Upper lobe of left lung (tissue), 6 donors: ENCODE measurements at regions not wholly inside any gene's neighbourhood (a gene's known extent, or its start where the extent isn't known, plus 50 kb on each side); places are given as distances from the start of the nearest gene placed in this dataset.

Experiments used
- ATAC-seq, 2 donors: fragments of 200-7000 bp; cut with Tn5 transposase; one replicate each; pipeline ENCODE4 v1.9.1; 2022; ENCODE audit warnings: mild to moderate bottlenecking in 2 of 2, moderate library complexity in 2 of 2; ENCODE audit not compliant: low FRiP score in 2 of 2
- DNase-seq, 2 donors: peaks; one replicate each; pipeline ENCODE4 v3.0.0-alpha.2; 2019 to 2020
- H3K27ac ChIP-seq, 4 donors: fragments of 200-600 bp; sonication (generic); one replicate each; pipeline ENCODE4 v1.5.1; 2016 to 2019
- H3K27me3 ChIP-seq, 4 donors: fragments of 200-600 bp; sonication (generic); one replicate each; pipeline ENCODE4 v1.5.1; 2017 to 2019
- H3K36me3 ChIP-seq, 4 donors: fragments of 200-600 bp; sonication (generic); one replicate each; pipeline ENCODE4 v1.5.1; 2016 to 2019
- H3K4me1 ChIP-seq, 4 donors: fragments of 200-600 bp; sonication (generic); one replicate each; pipeline ENCODE4 v1.5.1; 2018 to 2019
- H3K4me3 ChIP-seq, 4 donors: fragments of 200-600 bp; sonication (generic); one replicate each; pipeline ENCODE4 v1.5.1; 2017 to 2019; ENCODE audit warnings: mild to moderate bottlenecking in 2 of 4, moderate library complexity in 1 of 4
- H3K9me3 ChIP-seq, 4 donors: fragments of 200-600 bp; sonication (generic); one replicate each; pipeline ENCODE4 v1.5.1; 2018 to 2019
- EP300 ChIP-seq, 4 donors: sonication (generic); formaldehyde crosslinking; IDR thresholded peaks; one replicate each; pipeline ENCODE4 v1.5.1; 2017; ENCODE audit warnings: antibody characterized with exemption in 4 of 4, control low read depth in 2 of 4
- POLR2A ChIP-seq, 4 donors: fragments of 450-650 bp; IDR thresholded peaks; one replicate each; pipeline ENCODE4 v1.5.1; 2016 to 2017; ENCODE audit warnings: antibody characterized with exemption in 4 of 4, mild to moderate bottlenecking in 2 of 4
- POLR2AphosphoS5 ChIP-seq, 2 donors: sonication (generic); formaldehyde crosslinking; IDR thresholded peaks; one replicate each; pipeline ENCODE4 v1.5.1; 2017; ENCODE audit warnings: antibody characterized with exemption in 2 of 2
- WGBS, 2 donors: methylation state at CpG; one replicate each; pipeline ENCODE4 v1.1.5; 2017 to 2018; 5-methylcytosine and 5-hydroxymethylcytosine counted together
- TF ChIP-seq, protein P1 (sequence below), 6 experiments: fragments of 450-650 bp in 4 of 6; fragments of 200-600 bp in 2 of 6; sonication (generic) in 2 of 6; IDR thresholded peaks; one replicate each; pipeline ENCODE4 v1.5.1; 2016 to 2019; ENCODE audit warnings: antibody characterized with exemption in 6 of 6
- donor health status: DM: no; HTN: no; CAD: no; lungs with moderate emphysema.
- donor health status: DM: no; HTN: yes; CAD: no; lungs with severe emphysema.

DNA sequence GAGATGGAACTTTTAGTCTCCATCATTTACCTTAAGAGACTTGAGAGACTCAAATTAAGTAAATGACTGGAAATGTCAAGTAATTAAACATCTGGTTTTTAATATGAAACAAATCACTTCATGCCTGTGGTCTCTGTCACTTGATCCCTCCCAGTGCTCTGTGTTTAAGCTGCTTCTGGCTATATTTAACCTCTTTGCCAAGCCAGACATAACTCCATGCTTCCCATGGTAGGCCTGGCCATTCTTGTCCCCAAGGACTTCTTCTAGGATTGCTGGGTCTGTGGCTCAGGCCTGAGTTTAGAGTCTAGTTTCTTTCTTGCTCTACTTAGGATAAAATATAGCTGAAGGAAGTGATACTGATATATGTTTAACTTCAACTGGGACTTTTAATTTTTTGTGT is 1013.6 kb downstream of the FLRT2 start:
- H3K27ac ChIP-seq = no peak overlapping the region
- H3K9me3 ChIP-seq = no peaks in the 10 kb centered on the region
- no peaks in the 10 kb centered on the region for H3K4me1 ChIP-seq
- no peak for ATAC-seq
- no peaks in the 10 kb centered on the region for H3K36me3 ChIP-seq
- DNase-seq = no peak
- H3K4me3 ChIP-seq = no peak overlapping the region
- TF ChIP-seq EP300 (IDR thresholded peaks at IDR 0.05) (no peak), POLR2A (IDR thresholded peaks at IDR 0.05) (no peak), POLR2AphosphoS5 (IDR thresholded peaks at IDR 0.05) (no peak)
- TF ChIP-seq, protein P1, sequence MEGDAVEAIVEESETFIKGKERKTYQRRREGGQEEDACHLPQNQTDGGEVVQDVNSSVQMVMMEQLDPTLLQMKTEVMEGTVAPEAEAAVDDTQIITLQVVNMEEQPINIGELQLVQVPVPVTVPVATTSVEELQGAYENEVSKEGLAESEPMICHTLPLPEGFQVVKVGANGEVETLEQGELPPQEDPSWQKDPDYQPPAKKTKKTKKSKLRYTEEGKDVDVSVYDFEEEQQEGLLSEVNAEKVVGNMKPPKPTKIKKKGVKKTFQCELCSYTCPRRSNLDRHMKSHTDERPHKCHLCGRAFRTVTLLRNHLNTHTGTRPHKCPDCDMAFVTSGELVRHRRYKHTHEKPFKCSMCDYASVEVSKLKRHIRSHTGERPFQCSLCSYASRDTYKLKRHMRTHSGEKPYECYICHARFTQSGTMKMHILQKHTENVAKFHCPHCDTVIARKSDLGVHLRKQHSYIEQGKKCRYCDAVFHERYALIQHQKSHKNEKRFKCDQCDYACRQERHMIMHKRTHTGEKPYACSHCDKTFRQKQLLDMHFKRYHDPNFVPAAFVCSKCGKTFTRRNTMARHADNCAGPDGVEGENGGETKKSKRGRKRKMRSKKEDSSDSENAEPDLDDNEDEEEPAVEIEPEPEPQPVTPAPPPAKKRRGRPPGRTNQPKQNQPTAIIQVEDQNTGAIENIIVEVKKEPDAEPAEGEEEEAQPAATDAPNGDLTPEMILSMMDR (IDR thresholded peaks at IDR 0.05) = no peak
- H3K27me3 ChIP-seq = no peaks in the 10 kb centered on the region

DNA sequence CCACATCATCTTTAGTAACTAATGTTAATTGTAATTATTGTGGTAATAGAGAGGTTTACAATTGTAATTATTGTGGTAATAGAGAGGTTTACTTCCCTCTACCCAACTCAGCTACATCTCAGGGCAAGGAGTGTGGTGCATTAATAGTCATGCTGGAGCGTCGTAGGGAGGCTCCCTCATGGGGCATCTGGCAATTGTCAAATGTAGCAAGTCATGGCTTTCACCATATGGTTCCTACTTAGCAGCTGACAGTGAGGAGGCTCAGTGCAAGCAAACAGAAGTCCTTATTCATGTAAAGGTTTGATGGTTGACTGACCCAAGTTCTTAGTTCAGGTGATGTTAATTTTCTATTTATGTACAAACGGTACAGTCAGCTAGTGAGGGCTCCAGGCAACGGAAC is 1012.0 kb downstream of the FLRT2 start:
- Histone ChIP-seq H3K4me1 (no peaks in the 10 kb centered on the region), H3K27ac (no peak overlapping the region), H3K9me3 (no peaks in the 10 kb centered on the region), H3K27me3 (no peaks in the 10 kb centered on the region), H3K4me3 (no peak overlapping the region), H3K36me3 (no peaks in the 10 kb centered on the region)
- TF ChIP-seq POLR2A (IDR thresholded peaks at IDR 0.05) (no peak), POLR2AphosphoS5 (IDR thresholded peaks at IDR 0.05) (no peak)
- no peak for ATAC-seq
- WGBS, 2 donors = 87 to 90% methylated on average over 4 of the region's 4 CpGs
- DNase-seq = no peak

DNA sequence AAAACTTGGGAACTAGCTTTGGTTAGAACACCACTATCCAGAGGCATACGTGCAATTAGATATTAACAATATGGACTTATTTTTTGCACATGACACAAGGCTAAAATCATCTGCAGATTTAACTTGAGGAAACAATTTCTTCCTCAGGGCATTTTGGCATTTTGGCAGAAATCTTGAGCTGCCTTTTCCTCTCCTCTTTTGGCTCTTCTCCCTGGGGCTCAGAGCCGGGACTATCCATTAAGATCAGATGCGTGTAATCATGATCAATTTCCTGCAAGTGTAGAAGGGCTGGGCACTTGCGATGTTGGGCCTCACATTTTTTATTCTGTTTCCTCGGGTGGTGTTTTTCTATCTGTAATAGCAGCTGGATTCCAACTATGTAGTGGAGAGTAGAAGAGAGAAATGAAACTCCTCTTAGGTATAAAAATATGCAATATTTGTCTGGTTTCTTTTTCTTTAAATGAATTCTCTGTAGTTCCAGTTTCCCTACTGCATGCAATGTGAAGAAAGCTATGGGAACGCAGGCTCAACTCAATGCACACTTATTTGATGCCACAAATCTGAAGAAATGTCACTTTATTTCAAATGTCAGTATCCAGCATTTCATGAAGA is 1010.8 kb downstream of the FLRT2 start:
- WGBS, 2 donors = 65 to 66% methylated on average over 6 of the region's 6 CpGs
- Histone ChIP-seq H3K9me3 (no peaks in the 10 kb centered on the region), H3K4me3 (no peak overlapping the region), H3K4me1 (no peaks in the 10 kb centered on the region), H3K36me3 (no peaks in the 10 kb centered on the region), H3K27me3 (no peaks in the 10 kb centered on the region), H3K27ac (no peak overlapping the region)
- ATAC-seq = no peak
- TF ChIP-seq, protein P1 (IDR thresholded peaks at IDR 0.05) = no peak
- no peak for TF ChIP-seq POLR2A (IDR thresholded peaks at IDR 0.05)
- no peak for TF ChIP-seq POLR2AphosphoS5 (IDR thresholded peaks at IDR 0.05)
- TF ChIP-seq EP300 (IDR thresholded peaks at IDR 0.05) = no peak
- DNase-seq = no peak

DNA sequence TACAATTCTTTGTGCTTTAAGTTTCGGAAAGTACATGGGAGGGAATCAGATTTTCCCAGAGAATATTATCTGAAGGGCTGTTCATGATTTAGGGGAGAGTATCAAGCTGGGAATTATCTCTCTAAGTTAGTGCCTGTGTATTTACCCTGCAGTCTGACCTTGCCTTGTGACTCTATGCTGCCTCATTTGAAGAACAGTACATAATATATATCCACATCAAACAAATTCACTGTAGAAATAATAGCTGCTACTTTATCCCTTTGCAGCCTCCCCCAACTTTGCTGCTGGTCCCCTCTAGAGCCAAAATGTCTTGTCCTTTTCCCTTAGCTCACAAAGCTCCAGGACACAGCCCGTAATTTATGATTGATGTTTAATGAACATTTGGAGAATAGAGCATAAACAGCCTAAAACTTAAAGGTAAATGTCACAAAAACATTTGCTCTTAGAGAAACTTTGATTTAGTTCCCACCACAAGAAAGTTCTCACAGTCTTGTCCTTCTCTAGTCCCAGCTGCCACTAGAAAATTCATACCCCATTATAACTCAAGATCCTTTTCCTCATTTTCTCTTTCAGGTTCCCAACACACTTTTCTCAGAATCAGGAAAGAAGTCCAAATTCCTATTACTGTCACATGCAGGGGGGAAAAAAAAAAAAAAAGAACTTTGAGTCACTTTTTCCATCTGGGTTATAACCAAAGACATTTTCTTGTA is 1009.6 kb downstream of the FLRT2 start:
- ATAC-seq (no peak), DNase-seq (no peak)
- no peaks in the 10 kb centered on the region for H3K27me3 ChIP-seq
- no peak overlapping the region for H3K27ac ChIP-seq
- no peaks in the 10 kb centered on the region for H3K36me3 ChIP-seq
- TF ChIP-seq POLR2AphosphoS5 (IDR thresholded peaks at IDR 0.05) (no peak), POLR2A (IDR thresholded peaks at IDR 0.05) (no peak)
- TF ChIP-seq, protein P1 (IDR thresholded peaks at IDR 0.05) = no peak
- WGBS, 2 donors = 79 to 81% methylated on average over 2 of the region's 2 CpGs
- H3K4me1 ChIP-seq = no peaks in the 10 kb centered on the region
- H3K4me3 ChIP-seq = no peak overlapping the region
- no peaks in the 10 kb centered on the region for H3K9me3 ChIP-seq

- H3K9me3 ChIP-seq = no peaks in the 10 kb centered on the region
- no peak overlapping the region for H3K4me3 ChIP-seq
- DNase-seq (no peak), ATAC-seq (no peak)
- no peaks in the 10 kb centered on the region for H3K27me3 ChIP-seq
- WGBS, 2 donors = 84 to 85% methylated on average over 4 of the region's 4 CpGs
- no peaks in the 10 kb centered on the region for H3K4me1 ChIP-seq
- no peak for TF ChIP-seq POLR2AphosphoS5 (IDR thresholded peaks at IDR 0.05)
- no peak for TF ChIP-seq POLR2A (IDR thresholded peaks at IDR 0.05)
- TF ChIP-seq EP300 (IDR thresholded peaks at IDR 0.05) = no peak
- TF ChIP-seq, protein P1 (IDR thresholded peaks at IDR 0.05) = no peak
- H3K36me3 ChIP-seq = no peaks in the 10 kb centered on the region
- H3K27ac ChIP-seq = no peak overlapping the region
Measured at GRCh38 chr14:86533834-86534233, 1003.9 kb downstream of the FLRT2 start.
